HepG2 (cell line): ENCODE measurements at regions not wholly inside any gene's neighbourhood (a gene's known extent, or its start where the extent isn't known, plus 50 kb on each side); places are given as distances from the start of the nearest gene placed in this dataset.

Experiments
- ATAC-seq: fragments of 200-7000 bp; cut with Tn5 transposase; 3 replicates; pipeline ENCODE4 v1.9.1; 2020; ENCODE audit warnings: mild to moderate bottlenecking, moderate library complexity
- BruUV-seq: library from RNA; stranded (reverse); fragments of 400-500 nt; replicated peaks from 2 replicates; lab custom pipeline; 2021; lab: Mats Ljungman, UMichigan
- CTCF ChIA-PET: fragments of 300-600 bp; formaldehyde crosslinking; extraction: SDS; loops from one replicate; lab custom pipeline; 2021; ENCODE audit warnings: low total read pairs, inconsistent platforms, low intra/inter-chr PET ratio; lab: Yijun Ruan, JAX
- POLR2A ChIA-PET: fragments of 350-600 bp; sonication (Branson Sonifier 250); formaldehyde crosslinking; loops from one replicate; lab custom pipeline; 2020; ENCODE audit warnings: antibody characterized with exemption, inconsistent platforms; lab: Yijun Ruan, JAX
- DNase-seq: peaks from one replicate; pipeline ENCODE4 v3.0.0-alpha.2; 2015; ENCODE audit warnings: low spot score
- FAIRE-seq: peaks from 3 replicates; lab custom pipeline; 2011; peaks lifted over from hg19 to GRCh38; lab: Jason Lieb, UNC
- H2AFZ ChIP-seq: one replicate; pipeline ENCODE4 v1.6.1; 2011; ENCODE audit warnings: low read length, inconsistent platforms
- H3K27ac ChIP-seq: fragments of 300-600 bp; 3 replicates; pipeline ENCODE4 v1.8.0; 2011; ENCODE audit warnings: mixed run types, mild to moderate bottlenecking, mixed read lengths, low read length, inconsistent platforms; ENCODE audit not compliant: insufficient read depth; ENCODE audit errors: extremely low read length
- H3K27me3 ChIP-seq, 2 experiments: fragments of 200-600 bp in 1 of 2; 2 replicates in 1 of 2; 3 replicates in 1 of 2; pipeline versions ENCODE4 v1.6.0 to v1.8.0; 2011; ENCODE audit warnings: low read length in 2 of 2, mild to moderate bottlenecking in 2 of 2, moderate library complexity in 2 of 2, inconsistent platforms in 1 of 2; ENCODE audit not compliant: insufficient read depth in 2 of 2, control insufficient read depth in 1 of 2
- H3K36me3 ChIP-seq, 2 experiments: fragments of 200-600 bp in 1 of 2; replicated peaks in 1 of 2; 2 replicates in 1 of 2; 3 replicates in 1 of 2; pipeline versions ENCODE4 v1.5.1 to v1.8.0; 2011; ENCODE audit warnings: low read length in 2 of 2, inconsistent platforms in 1 of 2; ENCODE audit not compliant: insufficient read depth in 2 of 2, control insufficient read depth in 1 of 2
- H3K4me1 ChIP-seq: 2 replicates; pipeline ENCODE4 v1.5.1; 2012; ENCODE audit warnings: low read length, inconsistent platforms; ENCODE audit not compliant: insufficient read depth
- H3K4me2 ChIP-seq: 2 replicates; pipeline ENCODE4 v1.6.0; 2011; ENCODE audit warnings: low read depth, low read length, inconsistent platforms
- H3K4me3 ChIP-seq, 3 experiments: fragments of 200-600 bp in 1 of 3; sonication (generic), shearing (Covaris generic) in 1 of 3; replicated peaks in 1 of 3; 2 replicates each; pipeline ENCODE4 v1.5.1; 2011 to 2016; ENCODE audit warnings: low read length in 3 of 3, inconsistent platforms in 2 of 3, low read depth in 2 of 3, mild to moderate bottlenecking in 2 of 3, control low read depth in 1 of 3, mixed read lengths in 1 of 3; ENCODE audit not compliant: insufficient read depth in 1 of 3
- H3K79me2 ChIP-seq: one replicate; pipeline ENCODE4 v1.6.1; 2011; ENCODE audit warnings: low read length, inconsistent platforms; ENCODE audit not compliant: insufficient read depth
- H3K9ac ChIP-seq: 2 replicates; pipeline ENCODE4 v1.6.0; 2011; ENCODE audit warnings: mild to moderate bottlenecking, low read depth, low read length, inconsistent platforms; ENCODE audit not compliant: insufficient read depth
- H3K9me3 ChIP-seq: 2 replicates; pipeline ENCODE4 v1.5.1; 2012; ENCODE audit warnings: mild to moderate bottlenecking, low read length
- H4K20me1 ChIP-seq: 2 replicates; pipeline ENCODE4 v1.6.0; 2011; ENCODE audit warnings: inconsistent platforms, mild to moderate bottlenecking, low read length, moderate library complexity; ENCODE audit not compliant: insufficient read depth
- FOXM1 ChIP-seq: sonication (generic); formaldehyde crosslinking; IDR thresholded peaks from 2 replicates; pipeline ENCODE4 v1.5.0; 2020; ENCODE audit warnings: missing genetic modification reagents
- KMT2B ChIP-seq: IDR thresholded peaks from 2 replicates; pipeline ENCODE4 v1.6.1; 2016; ENCODE audit warnings: missing genetic modification reagents, missing compliant biosample characterization
- NR1H2 ChIP-seq: sonication (generic); formaldehyde crosslinking; IDR thresholded peaks from 2 replicates; pipeline ENCODE4 v1.8.1; 2022; ENCODE audit warnings: low read depth, missing genetic modification reagents, borderline replicate concordance
- NR2C2 ChIP-seq: sonication (generic); formaldehyde crosslinking; IDR thresholded peaks from 2 replicates; pipeline ENCODE4 v1.4.0; 2020; ENCODE audit warnings: missing genetic modification reagents, mild to moderate bottlenecking, moderate library complexity, borderline replicate concordance
- SSRP1 ChIP-seq: IDR thresholded peaks from 2 replicates; pipeline ENCODE4 v1.6.1; 2016; ENCODE audit warnings: control low read depth
- TBP ChIP-seq: sonication (generic); formaldehyde crosslinking; IDR thresholded peaks from 2 replicates; pipeline ENCODE4 v1.5.0; 2020; ENCODE audit warnings: missing genetic modification reagents
- TP53 ChIP-seq: sonication (generic); formaldehyde crosslinking; conservative IDR thresholded peaks from 2 replicates; pipeline ENCODE4 v1.4.0; 2020; ENCODE audit warnings: missing genetic modification reagents
- ZFP36L1 ChIP-seq: sonication (generic); formaldehyde crosslinking; IDR thresholded peaks from 2 replicates; pipeline ENCODE4 v1.8.0; 2022; ENCODE audit warnings: mild to moderate bottlenecking, missing genetic modification reagents, moderate library complexity
- ZIK1 ChIP-seq: sonication (generic); formaldehyde crosslinking; IDR thresholded peaks from 2 replicates; pipeline ENCODE4 v1.5.0; 2020; ENCODE audit warnings: mild to moderate bottlenecking, low read depth, missing genetic modification reagents, borderline replicate concordance
- ZNF281 ChIP-seq: sonication (generic); formaldehyde crosslinking; IDR thresholded peaks from 2 replicates; pipeline ENCODE4 v1.4.0; 2020; ENCODE audit warnings: missing genetic modification reagents, borderline replicate concordance
- ZNF564 ChIP-seq: sonication (generic); formaldehyde crosslinking; IDR thresholded peaks from 2 replicates; pipeline ENCODE4 v1.8.1; 2023; ENCODE audit warnings: mild to moderate bottlenecking, missing genetic modification reagents
- ZNF781 ChIP-seq: sonication (generic); formaldehyde crosslinking; IDR thresholded peaks from 2 replicates; pipeline ENCODE4 v1.5.1; 2020; ENCODE audit warnings: borderline replicate concordance, mild to moderate bottlenecking, missing genetic modification reagents; ENCODE audit errors: not compliant biosample characterization
- WGBS: methylation state at CpG from one replicate; pipeline ENCODE4 v1.1.6; 2017; ENCODE audit warnings: low lambda C conversion rate; 5-methylcytosine and 5-hydroxymethylcytosine counted together
- in situ Hi-C: cut with HindIII; loops from 2 replicates; pipeline ENCODE4 v1.10.0; 2017; ENCODE audit warnings: low pct_unique_long_range_greater_than_20kb; ENCODE audit not compliant: extremely low pct_ligation_motif_present
- intact Hi-C: fragments of 100-400 bp; cut with micrococcal nuclease; formaldehyde crosslinking; loops from one replicate; pipeline ENCODE4 v1.10.0; 2022; ENCODE audit not compliant: unreplicated experiment
- TF ChIP-seq, protein P1 (sequence below), 2 experiments: sonication (generic) in 1 of 2; formaldehyde crosslinking in 1 of 2; IDR thresholded peaks; 2 replicates each; pipeline versions ENCODE4 v1.5.1 to v1.6.1; 2011 to 2020; ENCODE audit warnings: borderline replicate concordance in 1 of 2, low read depth in 1 of 2, low read length in 1 of 2, mild to moderate bottlenecking in 1 of 2, missing genetic modification reagents in 1 of 2, moderate library complexity in 1 of 2

DNA sequence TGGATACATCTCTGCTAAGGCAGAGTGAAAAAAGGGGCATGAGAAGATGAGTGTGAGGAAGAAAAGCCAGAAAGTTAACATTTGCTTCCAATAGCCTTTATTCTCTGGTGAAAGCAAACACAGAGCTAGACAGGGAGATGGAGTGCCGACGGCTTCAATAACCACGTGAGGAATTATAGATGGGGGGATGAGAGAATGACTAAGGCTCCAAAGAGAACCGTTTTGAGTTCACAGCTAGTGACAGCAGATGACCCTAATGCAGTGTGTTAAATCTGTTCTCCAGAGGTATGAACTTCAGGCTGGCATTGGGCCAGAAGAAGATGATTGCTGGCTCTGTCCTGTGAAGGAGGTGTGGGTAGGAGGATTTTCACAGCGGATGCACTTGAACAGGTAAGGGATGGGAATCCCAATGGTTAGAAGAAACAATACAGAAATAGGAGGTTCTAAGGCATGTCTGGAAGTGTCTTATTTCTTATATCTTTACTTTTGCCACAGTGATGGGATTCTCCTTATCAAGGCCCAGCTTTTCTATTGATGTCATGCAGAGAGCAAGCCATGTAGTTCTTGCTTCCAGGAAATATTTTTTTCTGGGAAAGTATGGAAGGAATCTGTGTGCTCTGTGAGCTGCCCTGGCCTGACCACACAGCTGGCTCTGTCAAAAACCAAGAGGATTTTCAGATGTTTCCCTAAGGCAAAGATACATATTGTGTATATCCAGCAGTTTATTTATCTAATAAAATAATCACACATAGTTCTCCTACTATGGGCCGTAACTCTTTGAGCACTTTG is 573.8 kb downstream of the LTN1 start (continued):
- TF ChIP-seq NR1H2 (CRISPR knock-in tag), result no peak
- no peak for TF ChIP-seq ZNF281 (CRISPR knock-in tag)
- TF ChIP-seq KMT2B (CRISPR knock-in tag), result no peak
- no peak for TF ChIP-seq ZNF781 (CRISPR knock-in tag)
- TF ChIP-seq ZNF564 (CRISPR knock-in tag), result no peak
- no peak for TF ChIP-seq ZFP36L1 (CRISPR knock-in tag)
- TF ChIP-seq TBP (CRISPR knock-in tag), result no peak
- TF ChIP-seq NR2C2, result no peak
- TF ChIP-seq, all 625 proteins: peak for 0

- intact Hi-C loops, result no loop called here
- Histone ChIP-seq H3K36me3 (no peaks in the 10 kb centered on the region), H3K4me3 (no peak overlapping the region), H3K9me3 (peaks cover 79% of the 10 kb centered on the region), H4K20me1 (no peaks in the 10 kb centered on the region), H3K4me1 (no peaks in the 10 kb centered on the region), H3K4me2 (no peak overlapping the region), H3K79me2 (no peaks in the 10 kb centered on the region), H3K27me3 (no peaks in the 10 kb centered on the region), H3K9ac (no peak overlapping the region), H3K27ac (no peak overlapping the region), H2AFZ (no peak overlapping the region)
- no peak for FAIRE-seq
- no peak for DNase-seq
- ATAC-seq, result no peak
- 22% methylated on average over 2 of the region's 2 CpGs for WGBS
- ChIA-PET CTCF (no interaction called here), POLR2A (no interaction called here)
- in situ Hi-C loops, result no loop called here
- TF ChIP-seq SSRP1 (CRISPR knock-in tag) (no peak), TP53 (CRISPR knock-in tag) (no peak), FOXM1 (CRISPR knock-in tag) (no peak), ZIK1 (CRISPR knock-in tag) (no peak)
- TF ChIP-seq, protein P1, sequence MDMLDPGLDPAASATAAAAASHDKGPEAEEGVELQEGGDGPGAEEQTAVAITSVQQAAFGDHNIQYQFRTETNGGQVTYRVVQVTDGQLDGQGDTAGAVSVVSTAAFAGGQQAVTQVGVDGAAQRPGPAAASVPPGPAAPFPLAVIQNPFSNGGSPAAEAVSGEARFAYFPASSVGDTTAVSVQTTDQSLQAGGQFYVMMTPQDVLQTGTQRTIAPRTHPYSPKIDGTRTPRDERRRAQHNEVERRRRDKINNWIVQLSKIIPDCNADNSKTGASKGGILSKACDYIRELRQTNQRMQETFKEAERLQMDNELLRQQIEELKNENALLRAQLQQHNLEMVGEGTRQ (IDR thresholded peaks at IDR 0.05; ENCODE audit: low read depth, low read length), result no peak
- TF ChIP-seq, protein P1 (CRISPR knock-in tag; IDR thresholded peaks at IDR 0.05; ENCODE audit: borderline replicate concordance), result no peak
- BruUV-seq, result no TSS peak
Observed at GRCh38 chr21:28410256-28410655, 582.4 kb downstream of the LTN1 start.
